Adrenal gland (tissue), 5 donors: ENCODE measurements at regions not wholly inside any gene's neighbourhood (a gene's known extent, or its start where the extent isn't known, plus 50 kb on each side); places are given as distances from the start of the nearest gene placed in this dataset.

Source experiments
- POLR2A ChIP-seq, 2 donors: fragments of 450-650 bp; IDR thresholded peaks; one replicate each; pipeline ENCODE4 v1.6.1; 2017; ENCODE audit warnings: antibody characterized with exemption in 2 of 2, mild to moderate bottlenecking in 2 of 2, moderate library complexity in 1 of 2
- TF ChIP-seq, protein P1 (sequence below), 6 experiments: fragments of 450-650 bp in 4 of 6; fragments of 200-600 bp in 2 of 6; sonication (generic) in 1 of 6; IDR thresholded peaks; 1 replicate in 5 of 6; 2 replicates in 1 of 6; pipeline versions ENCODE4 v1.5.1 to v1.8.0; 2016 to 2021; ENCODE audit warnings: antibody characterized with exemption in 6 of 6, mild to moderate bottlenecking in 2 of 6, moderate library complexity in 1 of 6
- donor health status: DM: no; HTN: no; CAD: no.

DNA sequence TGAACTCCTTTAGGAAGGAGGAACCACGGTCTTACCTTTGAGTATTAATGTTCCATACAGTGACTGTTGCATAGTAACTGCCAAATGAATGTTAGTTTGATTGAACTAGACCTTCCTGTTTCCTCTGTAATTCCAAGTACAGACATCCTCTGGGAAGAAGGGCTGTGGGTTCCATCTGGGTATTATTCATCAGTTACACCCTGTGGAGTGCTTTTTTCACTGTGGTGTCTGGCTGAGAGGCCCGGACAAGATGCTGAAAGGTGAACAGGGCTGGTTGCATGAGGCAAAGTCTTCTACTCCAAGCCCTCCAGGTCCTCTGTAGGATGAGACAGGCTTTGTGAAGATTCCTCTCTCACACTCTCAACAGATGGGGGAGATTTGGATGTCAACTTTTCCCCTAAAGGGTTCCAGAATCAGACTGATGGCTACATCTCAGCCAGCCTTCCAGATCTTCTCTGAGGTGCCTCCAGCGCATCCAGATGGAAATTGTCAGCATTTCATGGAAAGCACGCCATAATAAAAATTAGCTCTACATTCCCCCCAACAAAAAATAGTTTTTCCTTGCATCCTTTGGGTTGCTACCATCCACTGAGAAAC, 230.9 kb downstream of the GAS1 start:
- no peak for TF ChIP-seq POLR2A (IDR thresholded peaks at IDR 0.05)
- TF ChIP-seq, protein P1, sequence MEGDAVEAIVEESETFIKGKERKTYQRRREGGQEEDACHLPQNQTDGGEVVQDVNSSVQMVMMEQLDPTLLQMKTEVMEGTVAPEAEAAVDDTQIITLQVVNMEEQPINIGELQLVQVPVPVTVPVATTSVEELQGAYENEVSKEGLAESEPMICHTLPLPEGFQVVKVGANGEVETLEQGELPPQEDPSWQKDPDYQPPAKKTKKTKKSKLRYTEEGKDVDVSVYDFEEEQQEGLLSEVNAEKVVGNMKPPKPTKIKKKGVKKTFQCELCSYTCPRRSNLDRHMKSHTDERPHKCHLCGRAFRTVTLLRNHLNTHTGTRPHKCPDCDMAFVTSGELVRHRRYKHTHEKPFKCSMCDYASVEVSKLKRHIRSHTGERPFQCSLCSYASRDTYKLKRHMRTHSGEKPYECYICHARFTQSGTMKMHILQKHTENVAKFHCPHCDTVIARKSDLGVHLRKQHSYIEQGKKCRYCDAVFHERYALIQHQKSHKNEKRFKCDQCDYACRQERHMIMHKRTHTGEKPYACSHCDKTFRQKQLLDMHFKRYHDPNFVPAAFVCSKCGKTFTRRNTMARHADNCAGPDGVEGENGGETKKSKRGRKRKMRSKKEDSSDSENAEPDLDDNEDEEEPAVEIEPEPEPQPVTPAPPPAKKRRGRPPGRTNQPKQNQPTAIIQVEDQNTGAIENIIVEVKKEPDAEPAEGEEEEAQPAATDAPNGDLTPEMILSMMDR (IDR thresholded peaks at IDR 0.05), result no peak
